Progenitor cell of endocrine pancreas (in vitro differentiated cells): ENCODE measurements at regions not wholly inside any gene's neighbourhood (a gene's known extent, or its start where the extent isn't known, plus 50 kb on each side); places are given as distances from the start of the nearest gene placed in this dataset.

ENCODE experiments used
- DNase-seq: peaks from one replicate; pipeline ENCODE4 v3.0.0; 2021; ENCODE audit warnings: low spot score; ENCODE audit not compliant: unreplicated experiment
- H3K27ac Mint-ChIP-seq: 2 replicates; pipeline ENCODE4 v1.8.0; 2021; ENCODE audit warnings: mild to moderate bottlenecking, moderate library complexity, mixed read lengths
- H3K27me3 Mint-ChIP-seq: 2 replicates; pipeline ENCODE4 v1.8.0; 2021; ENCODE audit warnings: mixed read lengths
- H3K36me3 Mint-ChIP-seq: 2 replicates; pipeline ENCODE4 v1.8.0; 2022; ENCODE audit warnings: mixed read lengths; ENCODE audit not compliant: insufficient read depth
- H3K4me1 Mint-ChIP-seq: 2 replicates; pipeline ENCODE4 v1.8.0; 2021; ENCODE audit warnings: low read depth, mixed read lengths
- H3K4me3 Mint-ChIP-seq: 2 replicates; pipeline ENCODE4 v1.8.0; 2021; ENCODE audit warnings: low read depth, mild to moderate bottlenecking, moderate library complexity, mixed read lengths
- H3K9me3 Mint-ChIP-seq: 2 replicates; pipeline ENCODE4 v1.8.0; 2021; ENCODE audit warnings: low read depth, mixed read lengths
- CTCF ChIP-seq: fragments of 200-600 bp; sonication (generic); IDR thresholded peaks from one replicate; pipeline ENCODE4 v1.5.0; 2021; ENCODE audit warnings: antibody characterized with exemption, mild to moderate bottlenecking; ENCODE audit not compliant: unreplicated experiment

GRCh38 chr7:72466797-72467196 lies 54.7 kb upstream of the CALN1 start:
- Mint-ChIP-seq H3K9me3 (peaks cover 5% of the 10 kb centered on the region), H3K36me3 (no peaks in the 10 kb centered on the region), H3K4me1 (no peaks in the 10 kb centered on the region), H3K4me3 (no peak overlapping the region), H3K27ac (no peak overlapping the region), H3K27me3 (peaks cover 20% of the 10 kb centered on the region)
- no peak for TF ChIP-seq CTCF
- no peak for DNase-seq

DNA sequence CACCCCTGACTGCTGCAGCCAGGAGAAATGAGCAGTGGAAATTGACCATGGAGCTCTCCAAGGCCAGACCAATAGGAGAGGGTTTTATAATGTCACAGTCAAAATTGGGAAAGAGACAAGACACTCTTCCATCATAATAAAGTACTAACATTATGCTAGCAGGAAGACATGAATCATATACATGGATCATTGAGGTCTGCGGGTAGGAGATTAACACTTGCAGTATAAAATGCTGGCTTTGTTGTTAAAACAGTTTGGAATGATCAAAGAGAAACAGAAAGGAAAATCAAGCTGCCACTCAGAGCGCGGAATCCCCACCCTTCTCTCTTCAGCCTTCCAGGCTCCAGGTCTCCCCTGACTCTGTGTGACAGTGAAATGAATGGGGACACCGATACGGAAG lies 53.4 kb upstream of the CALN1 start:
- no peak for DNase-seq
- TF ChIP-seq CTCF, result no peak
- Mint-ChIP-seq H3K4me3 (no peak overlapping the region), H3K9me3 (peaks cover 5% of the 10 kb centered on the region), H3K27ac (no peak overlapping the region), H3K4me1 (no peaks in the 10 kb centered on the region), H3K27me3 (peaks cover 23% of the 10 kb centered on the region), H3K36me3 (no peaks in the 10 kb centered on the region)

DNA sequence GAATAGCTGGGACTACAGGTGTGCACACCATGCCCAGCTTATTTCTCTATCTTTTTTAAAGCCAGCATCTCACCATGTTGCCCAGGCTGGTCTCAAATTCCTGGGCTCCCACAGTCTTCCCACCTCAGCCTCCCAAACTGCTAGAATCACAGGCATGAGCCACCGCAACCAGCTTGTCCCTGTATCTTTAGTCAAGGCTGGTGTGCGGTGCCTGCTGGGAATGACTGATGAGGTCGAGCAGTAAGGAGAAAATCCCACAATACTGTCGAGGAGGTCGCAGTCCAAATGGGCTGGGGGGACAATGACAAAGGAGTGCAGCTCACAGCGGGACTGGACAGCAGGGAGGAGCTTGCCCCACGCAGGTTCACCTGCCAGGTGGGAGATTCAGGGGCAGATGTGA lies 50.2 kb upstream of the CALN1 start:
- H3K27me3 Mint-ChIP-seq, result peaks cover 23% of the 10 kb centered on the region
- no peaks in the 10 kb centered on the region for H3K4me1 Mint-ChIP-seq
- no peaks in the 10 kb centered on the region for H3K36me3 Mint-ChIP-seq
- no peak overlapping the region for H3K27ac Mint-ChIP-seq
- TF ChIP-seq CTCF, result no peak
- no peaks in the 10 kb centered on the region for H3K9me3 Mint-ChIP-seq
- DNase-seq, result no peak
- no peak overlapping the region for H3K4me3 Mint-ChIP-seq
